Esophagus squamous epithelium (tissue), 4 donors: ENCODE measurements at regions not wholly inside any gene's neighbourhood (a gene's known extent, or its start where the extent isn't known, plus 50 kb on each side); places are given as distances from the start of the nearest gene placed in this dataset.

Experiments
- POLR2A ChIP-seq, 4 donors: fragments of 450-650 bp; IDR thresholded peaks; one replicate each; pipeline ENCODE4 v1.6.1; 2017; ENCODE audit warnings: antibody characterized with exemption in 4 of 4, mild to moderate bottlenecking in 4 of 4, moderate library complexity in 3 of 4
- TF ChIP-seq, protein P1 (sequence below), 6 experiments: fragments of 450-650 bp in 4 of 6; fragments of 200-600 bp in 2 of 6; sonication (generic) in 2 of 6; IDR thresholded peaks; one replicate each; pipeline ENCODE4 v1.5.1; 2016 to 2019; ENCODE audit warnings: antibody characterized with exemption in 6 of 6, mild to moderate bottlenecking in 4 of 6, moderate library complexity in 4 of 6

DNA sequence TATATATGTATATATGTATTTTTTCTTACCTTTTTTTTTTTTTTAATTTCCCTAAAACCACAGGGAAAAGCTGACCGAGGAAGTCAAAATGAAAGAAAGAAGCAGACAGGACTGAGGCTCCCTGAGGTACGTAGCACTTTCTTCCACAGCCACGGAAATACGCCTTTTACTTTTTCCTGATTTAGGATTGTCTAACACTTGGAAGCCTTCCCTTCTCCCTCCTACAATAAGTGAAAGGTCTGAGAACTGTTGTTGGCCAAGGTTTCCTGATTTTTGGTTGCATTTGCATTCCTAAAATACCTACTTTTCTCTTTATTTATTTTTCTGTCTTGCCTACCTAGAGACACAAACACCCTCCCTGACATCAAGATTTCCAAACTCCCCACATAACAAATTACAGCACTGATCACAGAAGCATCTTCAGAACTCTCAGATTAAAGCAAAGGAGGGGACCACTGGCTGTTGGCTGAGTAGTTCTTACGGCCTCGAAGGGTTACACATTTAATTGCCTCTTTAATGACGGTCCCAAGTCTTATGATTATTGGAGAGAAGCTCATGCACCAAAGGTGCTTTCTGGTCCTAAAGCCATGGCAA is 778.5 kb upstream of the FANCL start:
- TF ChIP-seq, protein P1, sequence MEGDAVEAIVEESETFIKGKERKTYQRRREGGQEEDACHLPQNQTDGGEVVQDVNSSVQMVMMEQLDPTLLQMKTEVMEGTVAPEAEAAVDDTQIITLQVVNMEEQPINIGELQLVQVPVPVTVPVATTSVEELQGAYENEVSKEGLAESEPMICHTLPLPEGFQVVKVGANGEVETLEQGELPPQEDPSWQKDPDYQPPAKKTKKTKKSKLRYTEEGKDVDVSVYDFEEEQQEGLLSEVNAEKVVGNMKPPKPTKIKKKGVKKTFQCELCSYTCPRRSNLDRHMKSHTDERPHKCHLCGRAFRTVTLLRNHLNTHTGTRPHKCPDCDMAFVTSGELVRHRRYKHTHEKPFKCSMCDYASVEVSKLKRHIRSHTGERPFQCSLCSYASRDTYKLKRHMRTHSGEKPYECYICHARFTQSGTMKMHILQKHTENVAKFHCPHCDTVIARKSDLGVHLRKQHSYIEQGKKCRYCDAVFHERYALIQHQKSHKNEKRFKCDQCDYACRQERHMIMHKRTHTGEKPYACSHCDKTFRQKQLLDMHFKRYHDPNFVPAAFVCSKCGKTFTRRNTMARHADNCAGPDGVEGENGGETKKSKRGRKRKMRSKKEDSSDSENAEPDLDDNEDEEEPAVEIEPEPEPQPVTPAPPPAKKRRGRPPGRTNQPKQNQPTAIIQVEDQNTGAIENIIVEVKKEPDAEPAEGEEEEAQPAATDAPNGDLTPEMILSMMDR (IDR thresholded peaks at IDR 0.05), result no peak
- no peak for TF ChIP-seq POLR2A (IDR thresholded peaks at IDR 0.05)
